Spleen (tissue), 11 donors: ENCODE measurements at regions not wholly inside any gene's neighbourhood (a gene's known extent, or its start where the extent isn't known, plus 50 kb on each side); places are given as distances from the start of the nearest gene placed in this dataset.

Source experiments
- DNase-seq: peaks from one replicate; pipeline ENCODE4 v3.0.0-alpha.2; 2020
- H3K27ac ChIP-seq, 8 donors: fragments of 200-600 bp; sonication (generic) in 7 of 8; 1 replicate in 4 of 8; 2 replicates in 4 of 8; pipeline versions ENCODE4 v1.5.0 to v1.8.0; 2016 to 2021; ENCODE audit warnings: inconsistent platforms in 4 of 8, mild to moderate bottlenecking in 4 of 8, moderate library complexity in 1 of 8
- H3K27me3 ChIP-seq, 7 donors: fragments of 200-600 bp; sonication (generic) in 6 of 7; replicated peaks in 1 of 7; 1 replicate in 4 of 7; 2 replicates in 3 of 7; pipeline versions ENCODE4 v1.5.0 to v1.8.0; 2016 to 2021; ENCODE audit warnings: inconsistent platforms in 3 of 7, mild to moderate bottlenecking in 1 of 7
- H3K36me3 ChIP-seq, 6 donors: fragments of 200-600 bp; sonication (generic) in 5 of 6; 1 replicate in 4 of 6; 2 replicates in 2 of 6; pipeline versions ENCODE4 v1.5.0 to v1.8.0; 2016 to 2021; ENCODE audit warnings: inconsistent platforms in 2 of 6
- H3K4me1 ChIP-seq, 6 donors: fragments of 200-600 bp; sonication (generic) in 5 of 6; 1 replicate in 3 of 6; 2 replicates in 3 of 6; pipeline versions ENCODE4 v1.5.0 to v1.8.0; 2016 to 2021; ENCODE audit warnings: inconsistent platforms in 3 of 6
- H3K4me3 ChIP-seq, 8 donors: fragments of 200-600 bp; sonication (generic) in 7 of 8; 1 replicate in 4 of 8; 2 replicates in 4 of 8; pipeline versions ENCODE4 v1.5.0 to v1.8.0; 2016 to 2021; ENCODE audit warnings: inconsistent platforms in 4 of 8, mild to moderate bottlenecking in 4 of 8, moderate library complexity in 2 of 8
- H3K9me3 ChIP-seq, 8 donors: fragments of 200-600 bp; sonication (generic) in 7 of 8; 1 replicate in 4 of 8; 2 replicates in 4 of 8; pipeline versions ENCODE4 v1.5.0 to v1.8.0; 2016 to 2021; ENCODE audit warnings: inconsistent platforms in 4 of 8
- POLR2A ChIP-seq, 3 donors: fragments of 450-650 bp; IDR thresholded peaks; one replicate each; pipeline ENCODE4 v1.5.1; 2017; ENCODE audit warnings: antibody characterized with exemption in 3 of 3, mild to moderate bottlenecking in 1 of 3
- POLR2AphosphoS5 ChIP-seq, 3 donors: sonication (generic); formaldehyde crosslinking; IDR thresholded peaks; one replicate each; pipeline ENCODE4 v1.5.1; 2017; ENCODE audit warnings: antibody characterized with exemption in 3 of 3
- WGBS, 5 donors: extraction: QIAGEN DNeasy Blood & Tissue Kit in 3 of 5; methylation state at CpG; one replicate each; pipeline versions ENCODE4 v1.1.5 to v1.1.7; 2013 to 2018; 5-methylcytosine and 5-hydroxymethylcytosine counted together
- intact Hi-C: fragments of 100-400 bp; cut with DNase I; formaldehyde crosslinking; loops from one replicate; pipeline ENCODE4 v1.15.0; 2023; ENCODE audit warnings: low total_unique reads
- TF ChIP-seq, protein P1 (sequence below), 11 experiments: fragments of 200-600 bp in 7 of 11; fragments of 450-650 bp in 4 of 11; sonication (generic) in 4 of 11; IDR thresholded peaks in 8 of 11; conservative IDR thresholded peaks in 3 of 11; 1 replicate in 7 of 11; 2 replicates in 4 of 11; pipeline versions ENCODE4 v1.4.0 to v1.8.0; 2016 to 2021; ENCODE audit warnings: antibody characterized with exemption in 11 of 11, inconsistent platforms in 4 of 11, mild to moderate bottlenecking in 1 of 11
- donor health status: healthy with polysubstance abuse.
- donor health status: DM: no; HTN: no; CAD: no; lungs with moderate emphysema.
- donor health status: DM: no; HTN: no; CAD: no.
- donor health status: Bipolar disorder and iron deficiency.
- donor health status: healthy.
- donor health status: DM: no; HTN: no; CAD: no.
- donor health status: DM: yes; HTN: yes; CAD: no.

DNA sequence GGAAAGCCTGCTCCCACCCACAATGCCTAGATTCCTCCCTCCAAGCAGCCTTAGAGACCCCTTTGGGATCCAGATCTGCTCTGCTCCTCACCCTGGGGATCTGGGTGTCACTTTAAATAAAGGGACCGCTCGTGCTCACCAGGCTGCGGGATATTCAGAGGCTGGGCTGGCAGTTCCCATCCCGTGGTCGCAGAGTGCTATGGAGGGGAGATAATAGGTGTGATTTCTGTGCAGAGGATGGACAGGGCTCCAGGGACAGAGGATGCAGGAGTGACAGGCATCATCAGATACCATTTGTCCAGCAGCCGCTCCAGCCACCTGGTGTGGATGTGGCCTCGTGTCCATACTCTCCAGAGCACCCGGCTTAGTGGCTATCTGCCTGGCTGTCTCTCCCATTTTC is 415.9 kb upstream of the SULF2 start:
- Histone ChIP-seq H3K4me1 (no peaks in the 10 kb centered on the region), H3K36me3 (no peaks in the 10 kb centered on the region), H3K27ac (no peak overlapping the region), H3K27me3 (peaks cover 0 to 14% (median 0%) of the 10 kb centered on the region in 7 donors), H3K9me3 (no peaks in the 10 kb centered on the region), H3K4me3 (no peak overlapping the region)
- no peak for TF ChIP-seq POLR2A (IDR thresholded peaks at IDR 0.05)
- TF ChIP-seq, protein P1, sequence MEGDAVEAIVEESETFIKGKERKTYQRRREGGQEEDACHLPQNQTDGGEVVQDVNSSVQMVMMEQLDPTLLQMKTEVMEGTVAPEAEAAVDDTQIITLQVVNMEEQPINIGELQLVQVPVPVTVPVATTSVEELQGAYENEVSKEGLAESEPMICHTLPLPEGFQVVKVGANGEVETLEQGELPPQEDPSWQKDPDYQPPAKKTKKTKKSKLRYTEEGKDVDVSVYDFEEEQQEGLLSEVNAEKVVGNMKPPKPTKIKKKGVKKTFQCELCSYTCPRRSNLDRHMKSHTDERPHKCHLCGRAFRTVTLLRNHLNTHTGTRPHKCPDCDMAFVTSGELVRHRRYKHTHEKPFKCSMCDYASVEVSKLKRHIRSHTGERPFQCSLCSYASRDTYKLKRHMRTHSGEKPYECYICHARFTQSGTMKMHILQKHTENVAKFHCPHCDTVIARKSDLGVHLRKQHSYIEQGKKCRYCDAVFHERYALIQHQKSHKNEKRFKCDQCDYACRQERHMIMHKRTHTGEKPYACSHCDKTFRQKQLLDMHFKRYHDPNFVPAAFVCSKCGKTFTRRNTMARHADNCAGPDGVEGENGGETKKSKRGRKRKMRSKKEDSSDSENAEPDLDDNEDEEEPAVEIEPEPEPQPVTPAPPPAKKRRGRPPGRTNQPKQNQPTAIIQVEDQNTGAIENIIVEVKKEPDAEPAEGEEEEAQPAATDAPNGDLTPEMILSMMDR (IDR thresholded peaks at IDR 0.05 in 8 of 11, conservative IDR thresholded peaks at IDR 0.05 in 3 of 11), result no peak
- no peak for TF ChIP-seq POLR2AphosphoS5 (IDR thresholded peaks at IDR 0.05)
- DNase-seq, result peak; percentile 31
- 72 to 90% (median 81%) methylated on average over 6 to 8 of the region's 8 CpGs; no CpG with 5 or more reads in 1 of the 5 donors for WGBS, 5 donors
- intact Hi-C loops, result no loop called here

DNA sequence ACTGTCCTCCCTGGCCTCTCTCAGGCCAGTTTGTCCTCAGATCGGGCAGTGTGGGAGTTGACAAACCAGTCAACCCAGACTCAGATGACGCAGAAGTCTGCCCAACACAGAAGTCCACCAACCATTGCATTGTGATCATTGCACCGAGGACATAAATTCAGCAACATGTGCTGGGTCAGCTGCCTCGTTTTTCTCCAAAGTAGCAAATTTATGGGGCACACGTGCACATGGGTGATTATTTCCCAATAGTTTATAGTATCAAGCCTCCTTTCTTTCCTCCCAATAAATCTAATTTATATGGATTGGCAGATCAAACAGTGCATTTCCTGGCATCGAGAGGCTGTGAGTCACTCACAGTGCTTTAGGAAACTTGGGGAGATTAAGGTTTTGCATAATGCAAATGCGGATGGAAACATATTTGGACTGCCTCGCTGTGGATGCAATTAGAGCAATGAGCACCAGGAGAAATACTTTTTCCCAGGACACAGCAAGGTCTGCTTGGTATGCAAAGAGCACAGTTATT is 413.7 kb upstream of the SULF2 start:
- 61 to 75% (median 68%) methylated on average over 8 of the region's 8 CpGs for WGBS, 5 donors
- no peaks in the 10 kb centered on the region for H3K36me3 ChIP-seq
- peaks cover 0 to 15% (median 0%) of the 10 kb centered on the region in 7 donors for H3K27me3 ChIP-seq
- intact Hi-C loops, result no loop called here
- DNase-seq, result no peak
- peak in 1 of 3 donors; percentile 26 for TF ChIP-seq POLR2AphosphoS5 (IDR thresholded peaks at IDR 0.05)
- no peak for TF ChIP-seq POLR2A (IDR thresholded peaks at IDR 0.05)
- H3K4me1 ChIP-seq, result no peaks in the 10 kb centered on the region
- H3K27ac ChIP-seq, result no peak overlapping the region
- no peaks in the 10 kb centered on the region for H3K9me3 ChIP-seq
- H3K4me3 ChIP-seq, result no peak overlapping the region

DNA sequence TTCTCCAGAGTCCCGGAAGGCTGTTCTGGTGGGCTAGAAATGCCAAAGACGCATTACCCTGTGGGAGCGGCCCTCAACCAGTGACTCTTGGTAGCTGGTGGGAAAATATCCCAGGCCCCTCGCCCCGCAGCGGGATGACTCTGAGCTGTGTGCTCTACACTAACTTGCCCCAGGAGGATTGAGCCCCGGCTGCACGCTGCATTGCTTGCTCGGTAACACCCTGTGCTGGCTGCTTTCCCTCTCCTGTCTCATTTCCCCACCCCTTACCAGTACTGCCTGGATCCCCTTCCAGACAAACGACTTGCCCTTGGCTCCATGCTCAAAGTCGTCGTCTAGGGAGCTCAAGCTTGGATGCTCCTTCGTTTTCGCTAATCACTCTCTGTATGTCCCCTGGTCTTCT is 411.8 kb upstream of the SULF2 start:
- TF ChIP-seq, protein P1 (IDR thresholded peaks at IDR 0.05 in 8 of 11, conservative IDR thresholded peaks at IDR 0.05 in 3 of 11), result no peak
- TF ChIP-seq POLR2A (IDR thresholded peaks at IDR 0.05) (no peak), POLR2AphosphoS5 (IDR thresholded peaks at IDR 0.05) (no peak)
- intact Hi-C loops, result no loop called here

DNA sequence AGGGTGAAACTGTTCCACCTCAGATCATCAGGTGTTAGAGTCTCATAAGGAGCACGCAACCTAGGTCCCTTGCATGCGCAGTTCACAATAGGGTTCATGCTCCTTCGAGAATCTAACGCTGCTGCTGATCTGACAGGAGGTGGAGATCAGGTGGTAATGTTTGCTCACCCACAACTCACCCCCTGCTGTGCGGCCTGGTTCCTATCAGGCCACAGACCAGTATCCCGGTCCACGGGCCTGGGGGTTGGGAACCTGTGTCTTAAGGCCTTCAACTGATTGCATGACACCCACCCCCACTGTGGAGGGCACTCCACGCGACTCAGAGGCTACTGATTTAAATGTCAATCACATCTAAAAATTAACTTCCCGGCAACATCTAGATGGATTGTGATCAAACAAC is 411.2 kb upstream of the SULF2 start:
- H3K4me3 ChIP-seq, result no peak overlapping the region
- no peaks in the 10 kb centered on the region for H3K4me1 ChIP-seq
- WGBS, 5 donors, result 78 to 100% (median 83%) methylated on average over 7 to 10 of the region's 10 CpGs
- intact Hi-C loops, result no loop called here
- H3K27ac ChIP-seq, result no peak overlapping the region
- H3K36me3 ChIP-seq, result no peaks in the 10 kb centered on the region
- H3K9me3 ChIP-seq, result no peaks in the 10 kb centered on the region
- peak; percentile 36 for DNase-seq
- TF ChIP-seq, protein P1 (IDR thresholded peaks at IDR 0.05 in 8 of 11, conservative IDR thresholded peaks at IDR 0.05 in 3 of 11), result no peak
- no peak for TF ChIP-seq POLR2A (IDR thresholded peaks at IDR 0.05)
- TF ChIP-seq POLR2AphosphoS5 (IDR thresholded peaks at IDR 0.05), result no peak
- peaks cover 0 to 14% (median 0%) of the 10 kb centered on the region in 7 donors for H3K27me3 ChIP-seq

More for the DNA sequence above, 411.8 kb upstream of the SULF2 start:
- Histone ChIP-seq H3K36me3 (no peaks in the 10 kb centered on the region), H3K27ac (no peak overlapping the region), H3K9me3 (no peaks in the 10 kb centered on the region), H3K4me3 (no peak overlapping the region), H3K4me1 (no peaks in the 10 kb centered on the region), H3K27me3 (peaks cover 0 to 20% (median 0%) of the 10 kb centered on the region in 7 donors)
- 85 to 92% (median 89%) methylated on average over 14 of the region's 14 CpGs for WGBS, 5 donors
- DNase-seq, result no peak
